Spinal cord (tissue), 9 donors: ENCODE measurements at regions not wholly inside any gene's neighbourhood (a gene's known extent, or its start where the extent isn't known, plus 50 kb on each side); places are given as distances from the start of the nearest gene placed in this dataset.

ENCODE experiments used
- DNase-seq, 6 donors: peaks; one replicate each; pipeline versions ENCODE4 v3.0.0 to v3.0.0-alpha.2; 2013 to 2015; ENCODE audit warnings: low spot score in 6 of 6, low read depth in 4 of 6
- H3K27ac ChIP-seq: one replicate; pipeline ENCODE4 v1.5.1; 2013; ENCODE audit warnings: low read depth, low read length, control low read depth
- H3K27me3 ChIP-seq: one replicate; pipeline ENCODE4 v1.6.1; 2013; ENCODE audit warnings: low read length; ENCODE audit not compliant: control insufficient read depth, insufficient read depth
- H3K36me3 ChIP-seq: one replicate; pipeline ENCODE4 v1.6.1; 2013; ENCODE audit warnings: low read length; ENCODE audit not compliant: control insufficient read depth, insufficient read depth
- H3K4me1 ChIP-seq: one replicate; pipeline ENCODE4 v1.6.1; 2013; ENCODE audit warnings: low read length; ENCODE audit not compliant: control insufficient read depth, insufficient read depth
- H3K4me3 ChIP-seq: one replicate; pipeline ENCODE4 v1.5.1; 2013; ENCODE audit warnings: low read depth, low read length, control low read depth
- H3K9me3 ChIP-seq: one replicate; pipeline ENCODE4 v1.6.1; 2013; ENCODE audit warnings: low read length; ENCODE audit not compliant: control insufficient read depth, insufficient read depth
- WGBS: methylation state at CpG from one replicate; pipeline ENCODE4 v1.1.5; 2013; ENCODE audit warnings: missing lambda C conversion rate; ENCODE audit not compliant: insufficient coverage; 5-methylcytosine and 5-hydroxymethylcytosine counted together
- donor health status: healthy.

DNA sequence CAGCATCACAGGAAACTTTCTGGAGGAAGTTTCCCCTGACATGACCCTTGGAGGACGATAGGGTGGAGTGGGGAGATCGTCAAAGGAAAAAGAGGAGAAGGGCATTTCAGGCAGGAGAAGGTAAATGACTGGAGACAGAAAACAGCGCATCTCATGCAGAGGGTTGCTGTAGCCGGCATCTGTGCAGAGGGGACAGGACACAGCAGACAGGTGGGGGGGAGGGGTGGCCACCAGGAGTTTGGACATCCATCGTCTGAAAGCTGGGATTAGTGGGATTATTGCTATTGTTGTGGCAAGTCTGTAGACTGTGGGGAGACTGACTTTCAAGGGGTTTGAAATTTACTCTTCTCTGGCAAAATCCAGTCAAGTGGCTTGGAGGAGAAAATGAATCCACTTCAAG lies 463.9 kb downstream of the OMA1 start:
- H3K9me3 ChIP-seq: no peaks in the 10 kb centered on the region
- 78% methylated on average over 5 of the region's 5 CpGs for WGBS

GRCh38 chr1:58076258-58076657 lies 470.3 kb downstream of the OMA1 start:
- WGBS: 40% methylated on average over 1 of the region's 2 CpGs
- Histone ChIP-seq H3K27ac (no peak overlapping the region), H3K4me3 (no peak overlapping the region), H3K27me3 (no peaks in the 10 kb centered on the region), H3K9me3 (no peaks in the 10 kb centered on the region), H3K4me1 (peaks cover 4% of the 10 kb centered on the region), H3K36me3 (no peaks in the 10 kb centered on the region)
- DNase-seq: peak in 1 of 6 donors; percentile 16

More for the DNA sequence above, 463.9 kb downstream of the OMA1 start:
- DNase-seq: no peak
- Histone ChIP-seq H3K27ac (no peak overlapping the region), H3K36me3 (no peaks in the 10 kb centered on the region), H3K4me3 (no peak overlapping the region), H3K27me3 (no peaks in the 10 kb centered on the region), H3K4me1 (no peaks in the 10 kb centered on the region)

DNA sequence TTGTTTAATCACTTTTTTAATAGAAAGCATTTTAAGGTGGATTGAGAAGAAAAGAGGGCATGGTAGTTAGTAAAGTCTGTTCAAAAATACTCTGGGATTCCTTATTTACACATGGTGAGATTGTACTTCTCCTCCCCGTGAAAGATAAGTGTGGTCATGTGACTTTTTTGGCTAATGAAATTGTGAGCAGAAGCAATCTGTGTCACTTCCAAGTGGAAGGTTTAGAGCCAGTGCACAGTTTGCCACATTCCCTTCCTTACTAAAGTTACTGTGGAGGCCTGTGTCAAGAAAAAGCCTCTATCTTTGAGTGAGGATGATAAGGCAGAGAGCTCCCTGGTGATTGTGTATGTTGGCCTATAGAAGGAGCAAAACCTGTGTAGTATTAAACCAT lies 471.3 kb downstream of the OMA1 start:
- Histone ChIP-seq H3K27ac (no peak overlapping the region), H3K27me3 (no peaks in the 10 kb centered on the region), H3K9me3 (no peaks in the 10 kb centered on the region), H3K4me3 (no peak overlapping the region), H3K4me1 (peaks cover 4% of the 10 kb centered on the region), H3K36me3 (no peaks in the 10 kb centered on the region)
- peak in 1 of 6 donors; percentile 75 for DNase-seq
- no CpG with 5 or more reads among the region's 1 CpG for WGBS

DNA sequence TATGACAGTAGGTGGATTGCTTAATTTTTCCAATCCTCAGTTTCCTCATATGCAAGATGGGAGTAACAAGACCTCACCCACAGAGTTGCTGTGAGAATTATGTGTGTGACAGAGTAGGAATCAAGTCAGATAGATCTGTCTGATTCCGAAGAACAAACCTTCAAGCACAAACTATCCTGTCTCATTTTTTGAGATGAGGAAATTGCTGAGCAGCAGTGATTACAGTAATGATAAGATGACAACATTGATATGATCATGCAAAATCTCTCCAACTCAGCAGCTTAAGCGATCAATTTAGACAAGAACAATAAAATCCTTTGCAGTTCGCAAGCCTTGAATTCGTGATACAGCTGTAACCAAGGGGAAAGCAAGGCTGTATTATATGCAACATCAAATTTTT lies 474.1 kb downstream of the OMA1 start:
- no peaks in the 10 kb centered on the region for H3K9me3 ChIP-seq
- no peak overlapping the region for H3K27ac ChIP-seq
- H3K4me1 ChIP-seq: peaks cover 4% of the 10 kb centered on the region
- no peak overlapping the region for H3K4me3 ChIP-seq
- no peaks in the 10 kb centered on the region for H3K27me3 ChIP-seq
- no peaks in the 10 kb centered on the region for H3K36me3 ChIP-seq
- no peak for DNase-seq
- no CpG with 5 or more reads among the region's 4 CpGs for WGBS

DNA sequence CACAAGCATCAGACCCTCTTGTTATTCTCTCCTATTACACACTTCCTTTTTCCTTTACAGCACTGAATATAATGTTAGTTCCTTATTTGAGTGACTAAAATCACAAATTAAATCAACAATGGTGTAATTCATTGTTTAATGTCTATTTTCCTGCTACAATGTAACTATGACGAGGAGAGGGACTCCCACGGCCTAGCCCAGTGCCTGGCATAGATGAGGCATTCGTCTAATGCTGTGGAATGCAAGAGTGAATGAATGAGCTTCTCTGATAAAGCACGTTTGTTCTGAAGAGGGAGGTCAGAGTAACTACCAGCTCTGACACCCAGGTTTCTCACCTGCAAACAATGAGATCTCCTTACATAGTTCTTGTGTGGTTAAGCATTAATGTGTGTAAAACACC lies 479.4 kb downstream of the OMA1 start:
- H3K4me3 ChIP-seq: no peak overlapping the region
- H3K27me3 ChIP-seq: no peaks in the 10 kb centered on the region
- DNase-seq: no peak
- peaks cover 5% of the 10 kb centered on the region for H3K4me1 ChIP-seq
- no peaks in the 10 kb centered on the region for H3K9me3 ChIP-seq
- no peak overlapping the region for H3K27ac ChIP-seq
- WGBS: 67% methylated on average over 3 of the region's 4 CpGs
- H3K36me3 ChIP-seq: no peaks in the 10 kb centered on the region

GRCh38 chr1:58065520-58065919 lies 481.0 kb downstream of the OMA1 start:
- Histone ChIP-seq H3K36me3 (no peaks in the 10 kb centered on the region), H3K4me3 (no peak overlapping the region), H3K27ac (no peak overlapping the region), H3K9me3 (no peaks in the 10 kb centered on the region), H3K4me1 (peaks cover 9% of the 10 kb centered on the region), H3K27me3 (no peaks in the 10 kb centered on the region)
- WGBS: 91% methylated on average over 6 of the region's 6 CpGs
- no peak for DNase-seq

DNA sequence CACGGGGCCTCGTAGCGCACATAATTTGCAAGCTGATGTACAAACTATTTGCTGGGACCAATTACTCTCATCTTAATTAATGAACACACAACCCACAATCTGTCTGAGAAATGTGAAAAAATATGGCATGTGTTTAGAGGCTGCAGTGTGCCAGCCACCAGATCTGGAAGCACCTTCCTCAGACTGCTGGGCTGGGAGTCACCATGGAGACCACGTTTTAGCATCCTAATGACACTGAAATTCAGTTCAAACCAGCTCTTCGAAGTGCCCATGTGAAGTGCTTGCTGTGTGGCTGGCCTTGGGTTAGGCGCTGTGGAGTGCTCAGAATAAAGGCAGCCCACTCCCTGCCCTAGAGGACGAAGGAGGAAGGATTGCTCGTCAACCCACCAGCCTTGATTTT lies 482.4 kb downstream of the OMA1 start:
- peak in 4 of 6 donors; percentile 13 to 93 (median 52) for DNase-seq

DNA sequence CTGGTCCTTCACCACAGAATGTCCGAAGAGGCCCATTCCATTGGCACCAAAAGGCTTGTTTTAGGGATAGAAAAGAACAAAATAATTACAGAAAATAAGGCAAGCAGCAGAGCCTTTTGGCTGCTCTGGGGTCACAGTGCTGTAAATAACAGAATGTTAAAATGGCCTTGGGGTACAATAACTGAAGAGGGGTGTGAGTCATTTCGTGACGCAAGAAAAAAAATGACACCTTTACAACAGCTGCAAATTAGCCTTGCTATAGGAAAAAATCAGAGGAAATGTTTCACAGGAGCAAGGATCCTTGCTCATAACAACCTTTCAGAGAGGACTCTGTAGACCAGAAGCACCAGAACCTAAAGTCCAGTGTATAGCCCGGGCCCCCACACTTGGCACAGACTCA lies 483.4 kb downstream of the OMA1 start:
- H3K4me3 ChIP-seq: no peak overlapping the region
- H3K27ac ChIP-seq: no peak overlapping the region
- no CpG with 5 or more reads among the region's 4 CpGs for WGBS
- no peaks in the 10 kb centered on the region for H3K9me3 ChIP-seq
- peaks cover 17% of the 10 kb centered on the region for H3K4me1 ChIP-seq
- peak in 1 of 6 donors; percentile 26 for DNase-seq
- no peaks in the 10 kb centered on the region for H3K36me3 ChIP-seq
- H3K27me3 ChIP-seq: no peaks in the 10 kb centered on the region

More for the DNA sequence above, 482.4 kb downstream of the OMA1 start:
- Histone ChIP-seq H3K4me1 (peaks cover 17% of the 10 kb centered on the region), H3K27me3 (no peaks in the 10 kb centered on the region), H3K27ac (no peak overlapping the region), H3K9me3 (no peaks in the 10 kb centered on the region), H3K4me3 (no peak overlapping the region), H3K36me3 (no peaks in the 10 kb centered on the region)
- 50% methylated on average over 3 of the region's 8 CpGs for WGBS

GRCh38 chr1:58062635-58063034 lies 483.9 kb downstream of the OMA1 start:
- H3K36me3 ChIP-seq: no peaks in the 10 kb centered on the region
- 100% methylated on average over 2 of the region's 4 CpGs for whole genome bisulfite sequencing
- no peak overlapping the region for H3K27ac ChIP-seq
- H3K4me1 ChIP-seq: peaks cover 17% of the 10 kb centered on the region
- H3K27me3 ChIP-seq: no peaks in the 10 kb centered on the region
- no peaks in the 10 kb centered on the region for H3K9me3 ChIP-seq
- no peak for DNase-seq
- H3K4me3 ChIP-seq: no peak overlapping the region

- 60% methylated on average over 5 of the region's 9 CpGs for WGBS
- Histone ChIP-seq H3K9me3 (no peaks in the 10 kb centered on the region), H3K27me3 (no peaks in the 10 kb centered on the region), H3K36me3 (no peaks in the 10 kb centered on the region), H3K4me1 (peaks cover 17% of the 10 kb centered on the region), H3K4me3 (no peak overlapping the region), H3K27ac (no peak overlapping the region)
- DNase-seq: peak in 3 of 6 donors; percentile 11 to 65 (median 57)
Observed at GRCh38 chr1:58060559-58061170, 485.9 kb downstream of the OMA1 start.
